ENCODE measurements at regions not wholly inside any gene's neighbourhood (a gene's known extent, or its start where the extent isn't known, plus 50 kb on each side); places are given as distances from the start of the nearest gene placed in this dataset.

GRCh38 chr1:215005078-215005477 lies 77.5 kb upstream of the KCNK2 start:
- Histone ChIP-seq H3K9me2 (replicated peaks; ENCODE audit: low read depth, low read length) (no peaks in the 10 kb centered on the region), H3K36me3 (ENCODE audit: insufficient read depth, low read length) (no peaks in the 10 kb centered on the region), H3K9ac (ENCODE audit: low read depth, low read length, poor library complexity, severe bottlenecking) (no peak overlapping the region), H3K27me3 (ENCODE audit: insufficient read depth, low read length, poor library complexity, severe bottlenecking) (no peaks in the 10 kb centered on the region), H4K20me1 (ENCODE audit: insufficient read depth, low read length, poor library complexity, severe bottlenecking) (no peaks in the 10 kb centered on the region), H3F3A (ENCODE audit: low read depth) (no peaks in the 10 kb centered on the region), H3K4me2 (ENCODE audit: low read depth, low read length, poor library complexity, severe bottlenecking) (no peak overlapping the region), H3K79me2 (ENCODE audit: insufficient read depth, low read length) (no peaks in the 10 kb centered on the region), H3K4me3 (ENCODE audit: low read length, poor library complexity, severe bottlenecking) (no peak overlapping the region), H3K9me3 (ENCODE audit: insufficient read depth, low read depth, low read length) (no peaks in the 10 kb centered on the region), H2AFZ (ENCODE audit: low read length) (no peak overlapping the region), H3K4me1 (ENCODE audit: insufficient read depth, low read length, poor library complexity, severe bottlenecking) (no peaks in the 10 kb centered on the region)
- TF ChIP-seq CTCF (conservative IDR thresholded peaks at IDR 0.05; ENCODE audit: low read length) (no peak), EZH2phosphoT487 (IDR thresholded peaks at IDR 0.05; ENCODE audit: borderline replicate concordance) (no peak)

GRCh38 chr1:215005656-215006345 lies 76.7 kb upstream of the KCNK2 start:
- H3K27me3 ChIP-seq (ENCODE audit: insufficient read depth, low read length, poor library complexity, severe bottlenecking) = no peaks in the 10 kb centered on the region
- no peaks in the 10 kb centered on the region for H3K36me3 ChIP-seq (ENCODE audit: insufficient read depth, low read length)
- no peaks in the 10 kb centered on the region for H4K20me1 ChIP-seq (ENCODE audit: insufficient read depth, low read length, poor library complexity, severe bottlenecking)
- no peak overlapping the region for H3K4me3 ChIP-seq (ENCODE audit: low read length, poor library complexity, severe bottlenecking)
- H2AFZ ChIP-seq (ENCODE audit: low read length) = no peak overlapping the region
- H3K4me2 ChIP-seq (ENCODE audit: low read depth, low read length, poor library complexity, severe bottlenecking) = no peak overlapping the region
- no peaks in the 10 kb centered on the region for H3K79me2 ChIP-seq (ENCODE audit: insufficient read depth, low read length)
- TF ChIP-seq CTCF (conservative IDR thresholded peaks at IDR 0.05; ENCODE audit: low read length) (no peak), EZH2phosphoT487 (IDR thresholded peaks at IDR 0.05; ENCODE audit: borderline replicate concordance) (no peak)
- no peaks in the 10 kb centered on the region for H3K9me2 ChIP-seq (replicated peaks; ENCODE audit: low read depth, low read length)
- H3F3A ChIP-seq (ENCODE audit: low read depth) = no peaks in the 10 kb centered on the region
- H3K4me1 ChIP-seq (ENCODE audit: insufficient read depth, low read length, poor library complexity, severe bottlenecking) = no peaks in the 10 kb centered on the region
- no peak overlapping the region for H3K9ac ChIP-seq (ENCODE audit: low read depth, low read length, poor library complexity, severe bottlenecking)
- no peaks in the 10 kb centered on the region for H3K9me3 ChIP-seq (ENCODE audit: insufficient read depth, low read depth, low read length)

- H3K4me2 ChIP-seq (ENCODE audit: low read depth, low read length, poor library complexity, severe bottlenecking) = no peak overlapping the region
- no peaks in the 10 kb centered on the region for H3K9me2 ChIP-seq (replicated peaks; ENCODE audit: low read depth, low read length)
- no peak overlapping the region for H3K9ac ChIP-seq (ENCODE audit: low read depth, low read length, poor library complexity, severe bottlenecking)
- no peak overlapping the region for H2AFZ ChIP-seq (ENCODE audit: low read length)
- no peaks in the 10 kb centered on the region for H3K4me1 ChIP-seq (ENCODE audit: insufficient read depth, low read length, poor library complexity, severe bottlenecking)
- no peak overlapping the region for H3K4me3 ChIP-seq (ENCODE audit: low read length, poor library complexity, severe bottlenecking)
- H4K20me1 ChIP-seq (ENCODE audit: insufficient read depth, low read length, poor library complexity, severe bottlenecking) = no peaks in the 10 kb centered on the region
- no peaks in the 10 kb centered on the region for H3F3A ChIP-seq (ENCODE audit: low read depth)
- TF ChIP-seq EZH2phosphoT487 (IDR thresholded peaks at IDR 0.05; ENCODE audit: borderline replicate concordance) (no peak), CTCF (conservative IDR thresholded peaks at IDR 0.05; ENCODE audit: low read length) (no peak)
- H3K79me2 ChIP-seq (ENCODE audit: insufficient read depth, low read length) = no peaks in the 10 kb centered on the region
- H3K27me3 ChIP-seq (ENCODE audit: insufficient read depth, low read length, poor library complexity, severe bottlenecking) = no peaks in the 10 kb centered on the region
- H3K9me3 ChIP-seq (ENCODE audit: insufficient read depth, low read depth, low read length) = no peaks in the 10 kb centered on the region
- H3K36me3 ChIP-seq (ENCODE audit: insufficient read depth, low read length) = no peaks in the 10 kb centered on the region
Observed at GRCh38 chr1:215007880-215008279, 74.7 kb upstream of the KCNK2 start.
